ENCODE measurements at regions not wholly inside any gene's neighbourhood (a gene's known extent, or its start where the extent isn't known, plus 50 kb on each side); places are given as distances from the start of the nearest gene placed in this dataset.

DNA sequence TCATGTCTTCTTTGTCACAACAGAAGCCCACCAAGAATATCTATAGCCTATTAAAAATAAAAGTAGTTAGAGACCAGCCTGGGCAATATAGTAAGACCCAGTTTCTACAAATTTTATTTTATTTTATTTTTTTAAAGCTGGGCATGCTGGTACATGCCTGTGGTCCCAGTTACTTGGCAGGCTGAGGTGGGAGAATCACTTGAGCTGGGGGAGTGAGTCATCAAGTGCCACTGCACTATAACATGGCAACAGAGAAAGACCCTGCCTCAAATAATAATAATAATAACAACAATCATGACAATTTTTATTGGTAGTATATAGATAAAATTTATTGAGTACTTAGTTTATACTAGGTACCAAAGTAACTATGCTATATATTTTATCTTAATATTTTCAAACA is 93.0 kb upstream of the NPFFR2 start:
- DNase-seq (ENCODE audit: extremely low spot score): no peak
- CTCF ChIA-PET: no interaction called here

DNA sequence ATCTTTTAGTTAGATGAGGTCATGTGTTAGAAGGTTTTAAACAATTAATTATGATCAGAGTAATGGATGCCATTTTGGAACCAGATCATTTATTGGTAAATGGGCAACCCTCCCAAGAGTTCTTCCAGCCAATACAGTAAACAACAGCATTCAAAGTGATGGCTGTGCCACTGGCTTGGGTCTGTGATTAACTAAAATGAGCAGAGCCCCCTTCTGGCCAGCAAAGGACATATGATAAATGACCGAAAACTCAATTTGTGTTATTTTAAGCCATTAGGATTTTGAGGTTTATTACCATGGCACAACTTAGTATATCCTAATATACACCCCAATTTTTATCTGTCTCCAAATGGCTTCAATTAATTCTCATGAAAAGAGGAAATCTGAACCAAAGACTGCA is 90.8 kb upstream of the NPFFR2 start:
- peak; percentile 25 for DNase-seq (ENCODE audit: extremely low spot score)
- TF ChIP-seq BHLHE40 (IDR thresholded peaks at IDR 0.05; ENCODE audit: borderline replicate concordance): no peak
- TF ChIP-seq ZNF384 (IDR thresholded peaks at IDR 0.05): no peak
- no peak for TF ChIP-seq L3MBTL2 (conservative IDR thresholded peaks at IDR 0.05)
- CTCF ChIA-PET: no interaction called here
- POLR2A ChIA-PET: no interaction called here

More for the DNA sequence above, 93.0 kb upstream of the NPFFR2 start:
- TF ChIP-seq LEF1 (IDR thresholded peaks at IDR 0.05; ENCODE audit: borderline replicate concordance) (no peak), ARNT (IDR thresholded peaks at IDR 0.05) (no peak), FOXM1 (IDR thresholded peaks at IDR 0.05; ENCODE audit: borderline replicate concordance) (no peak), PKNOX1 (IDR thresholded peaks at IDR 0.05) (no peak), NFRKB (IDR thresholded peaks at IDR 0.05) (no peak), FOXA1 (IDR thresholded peaks at IDR 0.05) (no peak), HDGF (IDR thresholded peaks at IDR 0.05; ENCODE audit: borderline replicate concordance) (no peak), L3MBTL2 (conservative IDR thresholded peaks at IDR 0.05) (no peak), ZNF384 (IDR thresholded peaks at IDR 0.05) (no peak), SUZ12 (IDR thresholded peaks at IDR 0.05) (no peak), ELF4 (IDR thresholded peaks at IDR 0.05) (no peak), TARDBP (IDR thresholded peaks at IDR 0.05) (no peak), BHLHE40 (IDR thresholded peaks at IDR 0.05; ENCODE audit: borderline replicate concordance) (no peak), FOXK2 (IDR thresholded peaks at IDR 0.05) (no peak), CTBP1 (IDR thresholded peaks at IDR 0.05; ENCODE audit: borderline replicate concordance) (no peak), SP1 (IDR thresholded peaks at IDR 0.05) (no peak)
- POLR2A ChIA-PET: no interaction called here

- CTCF ChIA-PET: no interaction called here
- POLR2A ChIA-PET: no interaction called here
- DNase-seq (ENCODE audit: extremely low spot score): no peak
- TF ChIP-seq PKNOX1 (IDR thresholded peaks at IDR 0.05): no peak
- TF ChIP-seq CTBP1 (IDR thresholded peaks at IDR 0.05; ENCODE audit: borderline replicate concordance): no peak
- TF ChIP-seq ARNT (IDR thresholded peaks at IDR 0.05): no peak
- no peak for TF ChIP-seq BHLHE40 (IDR thresholded peaks at IDR 0.05; ENCODE audit: borderline replicate concordance)
- no peak for TF ChIP-seq HDGF (IDR thresholded peaks at IDR 0.05; ENCODE audit: borderline replicate concordance)
- no peak for TF ChIP-seq TARDBP (IDR thresholded peaks at IDR 0.05)
- TF ChIP-seq L3MBTL2 (conservative IDR thresholded peaks at IDR 0.05): no peak
- no peak for TF ChIP-seq ZNF384 (IDR thresholded peaks at IDR 0.05)
- TF ChIP-seq FOXA1 (IDR thresholded peaks at IDR 0.05): no peak
- TF ChIP-seq LEF1 (IDR thresholded peaks at IDR 0.05; ENCODE audit: borderline replicate concordance): no peak
- TF ChIP-seq FOXK2 (IDR thresholded peaks at IDR 0.05): no peak
- no peak for TF ChIP-seq NFRKB (IDR thresholded peaks at IDR 0.05)
- no peak for TF ChIP-seq SUZ12 (IDR thresholded peaks at IDR 0.05)
- TF ChIP-seq ELF4 (IDR thresholded peaks at IDR 0.05): no peak
- TF ChIP-seq FOXM1 (IDR thresholded peaks at IDR 0.05; ENCODE audit: borderline replicate concordance): no peak
- TF ChIP-seq SP1 (IDR thresholded peaks at IDR 0.05): no peak
Observed at GRCh38 chr4:71944956-71945355, 86.8 kb upstream of the NPFFR2 start.

- TF ChIP-seq L3MBTL2 (conservative IDR thresholded peaks at IDR 0.05): no peak
- DNase-seq (ENCODE audit: extremely low spot score): no peak
- POLR2A ChIA-PET: no interaction called here
- CTCF ChIA-PET: no interaction called here
Observed at GRCh38 chr4:71945791-71946190, 86.0 kb upstream of the NPFFR2 start.

DNA sequence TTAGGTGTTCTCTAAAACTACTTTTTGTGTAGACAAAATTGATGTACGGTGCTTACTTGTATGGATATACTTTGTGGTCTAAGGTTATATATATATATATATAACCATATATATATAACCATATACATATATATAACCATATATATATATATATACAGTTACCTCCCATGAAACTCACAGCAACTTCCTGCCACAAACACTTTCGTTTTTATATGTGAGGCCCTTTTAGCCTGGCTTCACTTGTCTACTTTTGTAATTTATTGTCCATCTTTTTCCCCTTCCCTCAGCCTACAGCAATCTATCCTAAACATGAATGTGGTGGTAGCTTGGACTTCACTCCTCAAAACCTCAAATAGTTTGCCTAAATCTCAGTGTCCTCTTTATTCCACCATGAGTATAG is 72.8 kb upstream of the NPFFR2 start:
- CTCF ChIA-PET: no interaction called here
- TF ChIP-seq FOXA1 (IDR thresholded peaks at IDR 0.05) (no peak), TARDBP (IDR thresholded peaks at IDR 0.05) (no peak), SUZ12 (IDR thresholded peaks at IDR 0.05) (no peak), PKNOX1 (IDR thresholded peaks at IDR 0.05) (no peak), ZNF384 (IDR thresholded peaks at IDR 0.05) (no peak), NFRKB (IDR thresholded peaks at IDR 0.05) (no peak)
- POLR2A ChIA-PET: no interaction called here
- no peak for DNase-seq (ENCODE audit: extremely low spot score)

- ChIA-PET CTCF (no interaction called here), POLR2A (no interaction called here)
- no peak for DNase-seq (ENCODE audit: extremely low spot score)
- TF ChIP-seq ZNF384 (IDR thresholded peaks at IDR 0.05) (no peak), BHLHE40 (IDR thresholded peaks at IDR 0.05; ENCODE audit: borderline replicate concordance) (no peak), FOXA1 (IDR thresholded peaks at IDR 0.05) (no peak), NFRKB (IDR thresholded peaks at IDR 0.05) (no peak), PKNOX1 (IDR thresholded peaks at IDR 0.05) (no peak), LEF1 (IDR thresholded peaks at IDR 0.05; ENCODE audit: borderline replicate concordance) (no peak), FOXK2 (IDR thresholded peaks at IDR 0.05) (no peak), HDGF (IDR thresholded peaks at IDR 0.05; ENCODE audit: borderline replicate concordance) (no peak), CTBP1 (IDR thresholded peaks at IDR 0.05; ENCODE audit: borderline replicate concordance) (no peak), SP1 (IDR thresholded peaks at IDR 0.05) (no peak), L3MBTL2 (conservative IDR thresholded peaks at IDR 0.05) (no peak), TARDBP (IDR thresholded peaks at IDR 0.05) (no peak), ELF4 (IDR thresholded peaks at IDR 0.05) (no peak), FOXM1 (IDR thresholded peaks at IDR 0.05; ENCODE audit: borderline replicate concordance) (no peak), SUZ12 (IDR thresholded peaks at IDR 0.05) (no peak), ARNT (IDR thresholded peaks at IDR 0.05) (no peak)
Observed at GRCh38 chr4:71962622-71963264, 69.1 kb upstream of the NPFFR2 start.

All from HEK293T (cell line).